ENCODE measurements at regions not wholly inside any gene's neighbourhood (a gene's known extent, or its start where the extent isn't known, plus 50 kb on each side); places are given as distances from the start of the nearest gene placed in this dataset.

DNA sequence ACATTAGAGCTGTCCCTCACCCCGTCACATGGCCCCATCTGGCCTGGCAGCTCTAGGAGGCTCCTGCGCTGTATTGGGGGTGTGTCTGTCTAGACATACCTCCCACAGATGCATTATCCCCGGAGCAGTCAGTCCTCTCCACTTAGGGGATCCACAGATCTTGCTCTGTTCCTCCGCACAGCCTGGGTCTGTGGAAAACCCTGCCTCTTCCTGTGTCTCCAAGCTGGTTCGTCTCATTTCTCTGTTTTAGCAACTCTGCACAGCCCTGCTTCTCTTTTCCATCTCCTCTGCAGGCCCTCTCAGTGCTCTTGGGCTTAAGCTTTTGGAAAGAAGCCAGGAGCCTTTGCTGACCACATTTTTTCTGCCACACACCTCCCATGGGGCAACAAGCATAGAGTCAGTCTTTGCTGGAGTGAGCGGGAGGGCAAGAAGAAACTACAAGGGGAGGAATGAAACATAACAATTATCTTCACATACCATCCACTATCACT, 241.5 kb downstream of the FOXD2 start:
- Histone ChIP-seq H3K27ac (replicated peaks) (no peak overlapping the region), H3K4me3 (replicated peaks; ENCODE audit: insufficient read depth, low read length) (no peak overlapping the region), H3K27me3 (ENCODE audit: insufficient read depth, poor library complexity, severe bottlenecking) (no peaks in the 10 kb centered on the region)
- DNase-seq (ENCODE audit: low read depth in 1 of 2, low spot score in 1 of 2) = peak; percentile 11 to 48
- TF ChIP-seq SPI1 (IDR thresholded peaks at IDR 0.05; ENCODE audit: borderline replicate concordance, low read depth) = no peak
- no peak for TF ChIP-seq GABPA (IDR thresholded peaks at IDR 0.05; ENCODE audit: low read depth)
- TF ChIP-seq POLR2AphosphoS5 (IDR thresholded peaks at IDR 0.05; ENCODE audit: low read depth) = no peak
- TF ChIP-seq, protein P1, sequence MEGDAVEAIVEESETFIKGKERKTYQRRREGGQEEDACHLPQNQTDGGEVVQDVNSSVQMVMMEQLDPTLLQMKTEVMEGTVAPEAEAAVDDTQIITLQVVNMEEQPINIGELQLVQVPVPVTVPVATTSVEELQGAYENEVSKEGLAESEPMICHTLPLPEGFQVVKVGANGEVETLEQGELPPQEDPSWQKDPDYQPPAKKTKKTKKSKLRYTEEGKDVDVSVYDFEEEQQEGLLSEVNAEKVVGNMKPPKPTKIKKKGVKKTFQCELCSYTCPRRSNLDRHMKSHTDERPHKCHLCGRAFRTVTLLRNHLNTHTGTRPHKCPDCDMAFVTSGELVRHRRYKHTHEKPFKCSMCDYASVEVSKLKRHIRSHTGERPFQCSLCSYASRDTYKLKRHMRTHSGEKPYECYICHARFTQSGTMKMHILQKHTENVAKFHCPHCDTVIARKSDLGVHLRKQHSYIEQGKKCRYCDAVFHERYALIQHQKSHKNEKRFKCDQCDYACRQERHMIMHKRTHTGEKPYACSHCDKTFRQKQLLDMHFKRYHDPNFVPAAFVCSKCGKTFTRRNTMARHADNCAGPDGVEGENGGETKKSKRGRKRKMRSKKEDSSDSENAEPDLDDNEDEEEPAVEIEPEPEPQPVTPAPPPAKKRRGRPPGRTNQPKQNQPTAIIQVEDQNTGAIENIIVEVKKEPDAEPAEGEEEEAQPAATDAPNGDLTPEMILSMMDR (IDR thresholded peaks at IDR 0.05; ENCODE audit: insufficient read depth, low read length) = no peak

- TF ChIP-seq, protein P2, sequence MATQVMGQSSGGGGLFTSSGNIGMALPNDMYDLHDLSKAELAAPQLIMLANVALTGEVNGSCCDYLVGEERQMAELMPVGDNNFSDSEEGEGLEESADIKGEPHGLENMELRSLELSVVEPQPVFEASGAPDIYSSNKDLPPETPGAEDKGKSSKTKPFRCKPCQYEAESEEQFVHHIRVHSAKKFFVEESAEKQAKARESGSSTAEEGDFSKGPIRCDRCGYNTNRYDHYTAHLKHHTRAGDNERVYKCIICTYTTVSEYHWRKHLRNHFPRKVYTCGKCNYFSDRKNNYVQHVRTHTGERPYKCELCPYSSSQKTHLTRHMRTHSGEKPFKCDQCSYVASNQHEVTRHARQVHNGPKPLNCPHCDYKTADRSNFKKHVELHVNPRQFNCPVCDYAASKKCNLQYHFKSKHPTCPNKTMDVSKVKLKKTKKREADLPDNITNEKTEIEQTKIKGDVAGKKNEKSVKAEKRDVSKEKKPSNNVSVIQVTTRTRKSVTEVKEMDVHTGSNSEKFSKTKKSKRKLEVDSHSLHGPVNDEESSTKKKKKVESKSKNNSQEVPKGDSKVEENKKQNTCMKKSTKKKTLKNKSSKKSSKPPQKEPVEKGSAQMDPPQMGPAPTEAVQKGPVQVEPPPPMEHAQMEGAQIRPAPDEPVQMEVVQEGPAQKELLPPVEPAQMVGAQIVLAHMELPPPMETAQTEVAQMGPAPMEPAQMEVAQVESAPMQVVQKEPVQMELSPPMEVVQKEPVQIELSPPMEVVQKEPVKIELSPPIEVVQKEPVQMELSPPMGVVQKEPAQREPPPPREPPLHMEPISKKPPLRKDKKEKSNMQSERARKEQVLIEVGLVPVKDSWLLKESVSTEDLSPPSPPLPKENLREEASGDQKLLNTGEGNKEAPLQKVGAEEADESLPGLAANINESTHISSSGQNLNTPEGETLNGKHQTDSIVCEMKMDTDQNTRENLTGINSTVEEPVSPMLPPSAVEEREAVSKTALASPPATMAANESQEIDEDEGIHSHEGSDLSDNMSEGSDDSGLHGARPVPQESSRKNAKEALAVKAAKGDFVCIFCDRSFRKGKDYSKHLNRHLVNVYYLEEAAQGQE (IDR thresholded peaks at IDR 0.05; ENCODE audit: insufficient replicate concordance, low read depth) = no peak
- TF ChIP-seq POLR2AphosphoS5 (IDR thresholded peaks at IDR 0.05; ENCODE audit: low read depth) (no peak), SPI1 (IDR thresholded peaks at IDR 0.05; ENCODE audit: borderline replicate concordance, low read depth) (no peak), GABPA (IDR thresholded peaks at IDR 0.05; ENCODE audit: low read depth) (no peak)
- TF ChIP-seq, protein P1 (IDR thresholded peaks at IDR 0.05; ENCODE audit: insufficient read depth, low read length) = no peak
- DNase-seq (ENCODE audit: low read depth in 1 of 2, low spot score in 1 of 2) = no peak
- Histone ChIP-seq H3K27ac (replicated peaks) (no peak overlapping the region), H3K4me3 (replicated peaks; ENCODE audit: insufficient read depth, low read length) (no peak overlapping the region), H3K27me3 (ENCODE audit: insufficient read depth, poor library complexity, severe bottlenecking) (no peaks in the 10 kb centered on the region)
Observed at GRCh38 chr1:47679826-47680225, 242.0 kb downstream of the FOXD2 start.

GRCh38 chr1:47680815-47681475, 243.1 kb downstream of the FOXD2 start:
- TF ChIP-seq, protein P1 (IDR thresholded peaks at IDR 0.05; ENCODE audit: insufficient read depth, low read length) = no peak
- TF ChIP-seq, protein P2 (IDR thresholded peaks at IDR 0.05; ENCODE audit: insufficient replicate concordance, low read depth) = no peak
- TF ChIP-seq POLR2AphosphoS5 (IDR thresholded peaks at IDR 0.05; ENCODE audit: low read depth) (no peak), GABPA (IDR thresholded peaks at IDR 0.05; ENCODE audit: low read depth) (no peak), SPI1 (IDR thresholded peaks at IDR 0.05; ENCODE audit: borderline replicate concordance, low read depth) (no peak)
- Histone ChIP-seq H3K27me3 (ENCODE audit: insufficient read depth, poor library complexity, severe bottlenecking) (peaks cover 5% of the 10 kb centered on the region), H3K4me3 (replicated peaks; ENCODE audit: insufficient read depth, low read length) (no peak overlapping the region), H3K27ac (replicated peaks) (no peak overlapping the region)
- no peak for DNase-seq (ENCODE audit: low read depth in 1 of 2, low spot score in 1 of 2)
